NCI-H510A treated with DMSO at 0.1 percent for 48 hours (cell line): ENCODE measurements at regions not wholly inside any gene's neighbourhood (a gene's known extent, or its start where the extent isn't known, plus 50 kb on each side); places are given as distances from the start of the nearest gene placed in this dataset.

ENCODE experiments used
- DNase-seq: peaks from one replicate; lab custom pipeline; 2025; lab: John Stamatoyannopoulos, UW

- DNase-seq = no peak
Measured at GRCh38 chr19:28680111-28680510, 532.8 kb downstream of the UQCRFS1 start.

DNA sequence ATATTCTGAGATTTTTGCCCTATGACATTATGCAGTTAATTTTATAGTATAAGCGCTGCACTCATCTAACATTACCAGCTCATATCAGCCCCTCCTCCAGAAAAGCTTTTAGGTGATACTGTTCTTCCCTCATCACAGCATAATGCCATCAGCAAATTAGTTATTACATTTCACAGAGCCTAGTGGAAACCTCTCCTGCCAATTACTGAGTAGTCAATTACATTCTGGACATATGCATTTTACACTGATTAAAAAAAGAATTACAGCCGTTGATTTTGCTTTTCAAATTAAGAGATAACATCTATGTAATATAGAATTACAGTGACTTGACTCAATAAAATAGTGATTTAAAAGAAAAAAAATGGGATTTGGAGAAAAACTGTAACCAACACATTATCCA lies 542.1 kb downstream of the UQCRFS1 start:
- no peak for DNase-seq

DNA sequence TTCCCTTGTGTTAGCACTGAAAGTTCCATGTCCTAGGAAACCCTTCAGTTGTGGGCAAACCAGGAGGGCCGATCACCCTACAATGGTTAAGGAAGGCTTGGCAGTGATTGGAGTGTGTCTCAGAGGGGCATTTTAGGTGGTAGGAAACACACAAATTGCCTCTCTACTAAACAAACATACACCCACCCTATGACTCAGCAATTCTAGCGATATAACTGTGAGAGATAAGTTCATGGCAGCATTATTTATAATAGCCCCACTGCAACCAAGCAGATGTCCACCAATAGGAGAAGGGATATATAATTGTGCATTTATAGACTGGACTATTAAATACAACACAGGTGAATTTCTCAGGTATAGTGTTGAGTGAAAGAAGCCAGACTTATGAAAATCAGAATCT lies 543.1 kb downstream of the UQCRFS1 start:
- DNase-seq = no peak

DNA sequence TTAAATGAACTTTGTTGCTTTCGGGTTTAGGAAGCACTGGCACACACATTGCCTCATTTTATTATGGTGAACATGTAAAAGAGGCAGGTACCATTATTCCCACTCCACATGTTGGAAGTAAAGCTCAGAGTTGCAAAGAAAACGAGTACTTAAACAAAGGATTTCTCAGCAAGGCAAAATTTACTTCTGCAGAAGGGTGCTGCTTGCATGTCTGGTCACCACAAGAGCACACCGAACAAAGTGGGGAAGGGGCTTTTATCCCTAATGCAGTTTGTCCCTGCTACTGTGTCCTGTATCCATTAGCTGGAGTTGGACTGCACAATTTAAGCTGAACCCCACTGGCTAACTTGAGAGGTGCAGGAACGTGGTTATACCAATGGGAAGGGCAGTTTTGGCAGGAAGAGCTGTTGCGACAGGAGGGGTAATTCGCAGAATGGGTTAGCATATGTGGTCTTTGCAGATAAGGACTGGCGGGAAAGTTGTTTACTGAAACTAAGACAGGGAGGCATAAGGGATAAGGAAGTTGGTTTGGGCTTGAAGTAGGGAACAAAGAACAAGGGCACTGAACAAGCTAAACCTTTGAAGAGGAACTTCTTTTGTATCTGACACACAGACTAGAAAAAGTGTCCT lies 545.5 kb downstream of the UQCRFS1 start:
- DNase-seq = no peak

GRCh38 chr19:28665748-28666147 lies 547.2 kb downstream of the UQCRFS1 start:
- no peak for DNase-seq

DNA sequence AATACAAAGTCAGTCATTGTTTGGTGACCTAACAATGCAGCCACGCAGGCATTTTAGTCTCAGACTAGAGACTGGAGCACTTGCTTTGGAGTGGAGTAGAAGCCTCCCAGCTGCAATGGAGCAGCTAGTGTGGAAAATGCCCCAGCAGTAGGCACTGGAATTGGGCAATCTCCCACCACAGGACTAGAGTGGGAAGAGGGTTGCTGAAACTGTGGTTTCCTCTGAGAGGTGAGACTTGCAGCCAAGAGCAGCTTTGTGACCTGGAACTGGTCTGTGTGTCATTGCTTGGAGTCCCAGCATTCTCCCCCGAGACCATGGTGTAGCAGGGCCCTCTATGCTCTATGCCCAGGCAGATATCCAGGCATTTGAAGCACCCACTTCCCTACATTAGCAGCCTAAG lies 556.3 kb downstream of the UQCRFS1 start:
- DNase-seq = no peak

DNA sequence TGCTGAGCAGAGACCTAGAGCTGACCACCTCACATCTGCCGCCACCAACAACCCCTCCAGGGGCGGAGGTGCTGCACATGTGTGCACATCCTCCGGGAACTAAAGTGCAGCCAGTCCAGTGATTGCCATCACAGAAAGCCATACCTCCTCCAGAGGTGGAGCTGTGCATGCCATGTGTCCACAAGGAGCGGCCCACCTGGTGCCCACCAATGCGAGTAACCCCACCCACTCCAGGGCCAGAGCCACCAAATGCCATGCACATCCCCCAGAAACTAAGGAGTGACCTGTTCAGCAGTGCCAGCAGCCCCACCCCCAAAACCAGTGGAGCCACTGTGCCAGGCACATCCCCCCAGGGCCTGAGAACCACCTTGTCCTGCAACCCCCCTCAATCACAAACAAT lies 557.9 kb downstream of the UQCRFS1 start:
- no peak for DNase-seq

GRCh38 chr19:28652765-28653164 lies 560.2 kb downstream of the UQCRFS1 start:
- no peak for DNase-seq

DNA sequence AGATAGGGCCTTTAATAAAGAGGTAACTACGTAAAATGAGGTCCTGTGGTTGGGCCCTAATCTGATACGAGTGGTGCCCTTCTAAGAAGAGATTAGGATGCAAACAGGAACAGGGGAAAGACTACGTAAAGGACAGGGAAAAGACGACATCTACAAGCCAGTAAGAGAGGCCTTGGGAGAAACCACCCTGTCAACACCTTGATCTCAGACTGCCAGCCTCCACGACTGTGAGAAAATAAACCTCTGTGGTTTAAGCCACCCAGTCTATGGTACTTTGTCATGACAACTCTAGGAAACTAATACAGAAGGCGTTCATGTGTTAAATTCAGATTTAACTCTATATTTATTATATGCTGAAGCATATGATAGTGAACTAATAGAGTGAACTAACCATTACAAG lies 566.3 kb downstream of the UQCRFS1 start:
- DNase-seq = no peak

GRCh38 chr19:28644169-28644775 lies 568.7 kb downstream of the UQCRFS1 start:
- no peak for DNase-seq

GRCh38 chr19:28642787-28643683 lies 569.9 kb downstream of the UQCRFS1 start:
- no peak for DNase-seq

DNA sequence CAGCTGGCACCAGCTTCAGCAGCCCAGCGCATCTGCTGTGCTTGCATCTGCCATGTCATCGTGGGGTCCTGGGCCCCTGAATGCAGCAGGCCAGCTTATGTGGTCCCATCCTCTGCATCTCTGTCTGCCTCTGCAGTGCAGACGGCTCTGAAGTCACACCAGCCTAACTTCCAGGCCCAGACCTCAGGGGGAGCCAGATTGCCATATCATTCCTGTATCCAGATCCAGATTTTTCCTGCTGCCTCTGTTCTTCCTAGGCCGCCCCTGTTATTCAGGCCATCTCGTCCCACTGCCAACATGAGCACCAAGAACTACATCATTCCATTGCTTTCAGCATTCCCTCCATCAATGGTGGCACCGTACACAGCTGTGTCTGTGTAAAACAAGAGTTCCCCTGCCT lies 571.6 kb downstream of the UQCRFS1 start:
- DNase-seq = no peak

DNA sequence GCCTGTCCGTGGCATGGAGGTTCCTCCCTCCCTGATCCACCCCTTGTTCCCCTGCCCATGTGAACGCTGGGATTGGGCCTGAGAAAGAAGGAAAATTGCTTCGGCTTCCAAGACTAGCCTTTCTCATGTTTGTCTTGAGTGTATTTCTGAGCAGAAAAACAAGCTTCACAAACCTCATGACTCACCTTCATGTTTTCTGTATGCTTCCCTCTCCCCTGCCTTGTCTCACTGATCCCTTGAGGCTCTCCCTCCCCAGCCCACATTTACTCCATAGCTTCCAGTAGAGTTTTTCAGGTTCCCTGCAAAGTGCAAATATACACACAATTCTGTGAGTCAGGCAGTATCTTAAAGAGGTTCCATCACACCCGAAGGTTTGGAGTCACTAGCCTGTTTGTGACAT lies 572.4 kb downstream of the UQCRFS1 start:
- DNase-seq = no peak

GRCh38 chr19:28638445-28638844 lies 574.5 kb downstream of the UQCRFS1 start:
- no peak for DNase-seq

DNA sequence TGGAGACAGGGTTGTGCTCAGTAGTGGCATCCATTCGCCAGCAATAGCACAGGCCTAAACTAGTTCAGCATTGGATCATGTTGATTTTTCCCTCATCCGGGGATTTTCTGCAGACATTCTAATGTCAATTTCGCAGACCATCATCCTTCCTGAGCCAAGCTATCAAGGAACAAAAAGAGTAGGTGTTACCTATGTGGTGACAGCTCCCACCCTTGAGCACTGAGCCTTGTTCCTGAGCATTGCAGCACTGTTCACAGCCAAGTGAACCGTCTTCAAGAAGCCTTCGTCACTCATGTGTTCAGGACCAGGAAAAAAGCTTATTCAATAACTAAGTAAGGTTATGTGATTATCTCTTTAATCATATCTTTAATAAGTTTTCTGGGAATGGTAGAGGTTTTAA lies 576.2 kb downstream of the UQCRFS1 start:
- DNase-seq = no peak

DNA sequence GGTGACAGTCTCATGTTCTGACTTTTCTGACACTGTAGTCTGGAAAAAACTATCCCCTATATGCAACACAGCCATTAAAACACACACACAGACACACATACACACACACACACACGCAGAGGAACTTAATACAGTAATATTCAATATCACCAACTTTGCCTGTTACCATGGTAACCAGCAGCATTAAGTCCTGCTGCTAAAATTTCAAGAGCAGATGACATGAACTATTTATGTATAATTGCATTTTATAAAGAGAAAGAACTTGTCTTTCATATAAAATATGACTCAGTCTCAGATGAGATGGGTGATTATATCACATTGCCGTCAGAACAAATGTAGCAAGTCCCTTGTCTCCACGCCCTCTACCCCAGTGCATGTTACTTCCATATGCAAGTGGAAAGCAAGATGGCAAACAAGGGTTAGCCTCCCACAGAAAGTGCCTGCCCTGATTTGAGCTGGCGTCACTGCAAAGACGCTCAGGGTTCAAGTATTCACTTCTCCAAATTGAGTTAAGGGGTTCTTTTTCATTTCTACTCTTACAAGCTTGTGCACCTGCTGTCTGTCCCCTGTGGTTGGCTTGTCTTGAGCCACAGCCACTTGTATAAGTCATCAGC lies 576.8 kb downstream of the UQCRFS1 start:
- DNase-seq = no peak

GRCh38 chr19:28634837-28635236 lies 578.1 kb downstream of the UQCRFS1 start:
- no peak for DNase-seq

DNA sequence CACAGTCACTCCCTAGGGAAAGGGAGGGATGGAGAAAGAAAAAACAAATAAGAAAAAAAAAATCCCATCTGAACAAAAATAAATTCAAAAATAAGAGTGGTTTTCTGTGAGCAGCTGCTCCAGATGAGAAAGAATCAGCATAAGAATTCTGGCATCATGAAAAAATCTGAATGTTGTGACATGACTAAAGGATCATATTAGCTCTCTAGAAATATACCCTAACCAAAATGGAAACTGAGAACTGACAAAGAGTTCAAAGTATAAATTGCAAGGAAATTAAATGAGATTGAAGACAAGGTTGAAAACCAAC lies 579.0 kb downstream of the UQCRFS1 start:
- DNase-seq = no peak

GRCh38 chr19:28633319-28634018 lies 579.5 kb downstream of the UQCRFS1 start:
- DNase-seq = peak; percentile 0

GRCh38 chr19:28632371-28633080 lies 580.4 kb downstream of the UQCRFS1 start:
- no peak for DNase-seq

DNA sequence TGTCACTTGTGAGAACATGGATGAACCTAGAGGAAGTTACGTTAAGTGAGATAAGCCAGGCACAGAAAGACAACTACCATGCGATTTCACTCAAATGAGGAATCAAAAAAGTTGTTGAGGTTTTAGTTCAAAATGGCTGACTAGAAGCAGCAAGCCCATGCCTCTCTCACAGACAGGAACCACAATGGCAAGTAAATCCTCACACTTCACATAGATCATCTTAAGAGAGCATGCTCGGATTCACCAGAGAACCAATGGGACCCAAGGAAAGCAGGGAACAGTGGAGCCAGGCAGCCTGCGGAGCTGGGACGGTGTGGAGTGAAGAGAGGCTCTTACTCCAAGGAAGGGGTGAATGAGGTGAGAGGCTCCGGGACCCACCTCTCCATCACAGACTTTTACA lies 581.0 kb downstream of the UQCRFS1 start:
- no peak for DNase-seq

- DNase-seq = no peak
Measured at GRCh38 chr19:28627669-28628068, 585.3 kb downstream of the UQCRFS1 start.
